ENCODE measurements at regions not wholly inside any gene's neighbourhood (a gene's known extent, or its start where the extent isn't known, plus 50 kb on each side); places are given as distances from the start of the nearest gene placed in this dataset.

- TF ChIP-seq CTCF (IDR thresholded peaks at IDR 0.05; ENCODE audit: low read depth, low read length, missing input control) = no peak
- no peak for TF ChIP-seq FOXA1 (IDR thresholded peaks at IDR 0.05)
- TF ChIP-seq RXRA (IDR thresholded peaks at IDR 0.05) = no peak
- no peak for TF ChIP-seq JUND (IDR thresholded peaks at IDR 0.05)
- TF ChIP-seq FOXA2 (IDR thresholded peaks at IDR 0.05) = no peak
- TF ChIP-seq HNF4G (IDR thresholded peaks at IDR 0.05) = no peak
- no peak for TF ChIP-seq HNF4A (conservative IDR thresholded peaks at IDR 0.05)
These were observed 206.1 kb upstream of the MTNR1B start (continued) for GRCh38 chr11:92763336-92763735.

- H3K27me3 ChIP-seq (ENCODE audit: control insufficient read depth in 4 of 4, insufficient read depth in 4 of 4, low read length in 3 of 4) = no peaks in the 10 kb centered on the region
- peaks cover 0 to 2% (median 0%) of the 10 kb centered on the region in 4 donors for H3K4me1 ChIP-seq (ENCODE audit: control insufficient read depth in 4 of 4, insufficient read depth in 4 of 4, low read length in 3 of 4)
- no peak for DNase-seq (ENCODE audit: low spot score)
- H3K9ac ChIP-seq (ENCODE audit: low read depth in 1 of 2, low read length in 2 of 2) = no peak overlapping the region
- no peaks in the 10 kb centered on the region for H3K36me3 ChIP-seq (ENCODE audit: control insufficient read depth in 4 of 4, insufficient read depth in 3 of 4, low read depth in 1 of 4, low read length in 3 of 4)
- TF ChIP-seq JUND (IDR thresholded peaks at IDR 0.05) (no peak), ZBTB33 (IDR thresholded peaks at IDR 0.05) (no peak), REST (IDR thresholded peaks at IDR 0.05) (no peak), FOXA1 (IDR thresholded peaks at IDR 0.05) (no peak), TAF1 (conservative IDR thresholded peaks at IDR 0.05) (no peak), YY1 (IDR thresholded peaks at IDR 0.05) (no peak), MAX (IDR thresholded peaks at IDR 0.05) (no peak), GABPA (IDR thresholded peaks at IDR 0.05 in 1 of 2, conservative IDR thresholded peaks at IDR 0.05 in 1 of 2) (no peak), RAD21 (IDR thresholded peaks at IDR 0.05) (no peak), EGR1 (IDR thresholded peaks at IDR 0.05; ENCODE audit: low read depth in 2 of 2) (no peak), NR2F2 (IDR thresholded peaks at IDR 0.05) (no peak), RXRA (IDR thresholded peaks at IDR 0.05) (no peak), HNF4A (conservative IDR thresholded peaks at IDR 0.05) (no peak), HNF4G (IDR thresholded peaks at IDR 0.05) (no peak), ATF3 (IDR thresholded peaks at IDR 0.05) (no peak), CTCF (IDR thresholded peaks at IDR 0.05; ENCODE audit: low read depth, low read length, missing input control) (no peak), FOXA2 (IDR thresholded peaks at IDR 0.05) (no peak), SP1 (IDR thresholded peaks at IDR 0.05) (no peak)
- WGBS = 75% methylated on average over 4 of the region's 4 CpGs
- no peak overlapping the region for H3K27ac ChIP-seq (ENCODE audit: low read depth in 1 of 2, low read length in 2 of 2)
- H3K4me3 ChIP-seq (ENCODE audit: low read depth in 1 of 3, low read length in 3 of 3) = no peak overlapping the region
- no peaks in the 10 kb centered on the region for H3K9me3 ChIP-seq (ENCODE audit: control insufficient read depth in 4 of 4, low read length in 3 of 4)
These were observed 205.3 kb upstream of the MTNR1B start for GRCh38 chr11:92764128-92764527.

Measured in liver (tissue), 8 donors.